D721Med (cell line): ENCODE measurements at regions not wholly inside any gene's neighbourhood (a gene's known extent, or its start where the extent isn't known, plus 50 kb on each side); places are given as distances from the start of the nearest gene placed in this dataset.

Experiments
- DNase-seq: peaks from one replicate; pipeline ENCODE4 v3.0.0; 2011; ENCODE audit warnings: low spot score; ENCODE audit not compliant: insufficient read length
- FAIRE-seq: peaks from 2 replicates; lab custom pipeline; 2011; peaks lifted over from hg19 to GRCh38; lab: Jason Lieb, UNC
- TF ChIP-seq, protein P1 (sequence below): IDR thresholded peaks from 2 replicates; pipeline ENCODE4 v1.5.1; 2012; ENCODE audit warnings: mild to moderate bottlenecking, control low read depth; ENCODE audit not compliant: insufficient read depth; ENCODE audit errors: missing control alignments

DNA sequence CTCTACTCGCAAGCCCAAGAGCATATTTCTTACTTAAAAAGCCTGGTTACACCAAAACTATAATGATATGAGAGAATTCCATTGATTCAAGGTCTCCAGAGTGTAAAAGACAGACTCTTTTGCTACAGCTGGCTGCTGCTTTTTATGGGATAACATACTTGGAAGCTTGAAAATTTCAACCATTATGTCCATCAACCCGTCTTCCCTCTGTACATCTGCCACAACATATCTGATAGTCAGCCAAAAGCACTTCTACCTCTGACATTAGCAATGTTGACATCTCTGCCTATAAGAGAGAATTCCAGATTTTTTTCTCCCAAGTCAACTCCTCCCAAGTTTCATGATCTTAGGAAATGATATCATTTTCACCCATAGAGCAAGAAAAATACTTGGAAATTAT, 54.4 kb upstream of the IQCM start:
- DNase-seq = no peak
- TF ChIP-seq, protein P1, sequence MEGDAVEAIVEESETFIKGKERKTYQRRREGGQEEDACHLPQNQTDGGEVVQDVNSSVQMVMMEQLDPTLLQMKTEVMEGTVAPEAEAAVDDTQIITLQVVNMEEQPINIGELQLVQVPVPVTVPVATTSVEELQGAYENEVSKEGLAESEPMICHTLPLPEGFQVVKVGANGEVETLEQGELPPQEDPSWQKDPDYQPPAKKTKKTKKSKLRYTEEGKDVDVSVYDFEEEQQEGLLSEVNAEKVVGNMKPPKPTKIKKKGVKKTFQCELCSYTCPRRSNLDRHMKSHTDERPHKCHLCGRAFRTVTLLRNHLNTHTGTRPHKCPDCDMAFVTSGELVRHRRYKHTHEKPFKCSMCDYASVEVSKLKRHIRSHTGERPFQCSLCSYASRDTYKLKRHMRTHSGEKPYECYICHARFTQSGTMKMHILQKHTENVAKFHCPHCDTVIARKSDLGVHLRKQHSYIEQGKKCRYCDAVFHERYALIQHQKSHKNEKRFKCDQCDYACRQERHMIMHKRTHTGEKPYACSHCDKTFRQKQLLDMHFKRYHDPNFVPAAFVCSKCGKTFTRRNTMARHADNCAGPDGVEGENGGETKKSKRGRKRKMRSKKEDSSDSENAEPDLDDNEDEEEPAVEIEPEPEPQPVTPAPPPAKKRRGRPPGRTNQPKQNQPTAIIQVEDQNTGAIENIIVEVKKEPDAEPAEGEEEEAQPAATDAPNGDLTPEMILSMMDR = no peak
- no peak for FAIRE-seq

DNA sequence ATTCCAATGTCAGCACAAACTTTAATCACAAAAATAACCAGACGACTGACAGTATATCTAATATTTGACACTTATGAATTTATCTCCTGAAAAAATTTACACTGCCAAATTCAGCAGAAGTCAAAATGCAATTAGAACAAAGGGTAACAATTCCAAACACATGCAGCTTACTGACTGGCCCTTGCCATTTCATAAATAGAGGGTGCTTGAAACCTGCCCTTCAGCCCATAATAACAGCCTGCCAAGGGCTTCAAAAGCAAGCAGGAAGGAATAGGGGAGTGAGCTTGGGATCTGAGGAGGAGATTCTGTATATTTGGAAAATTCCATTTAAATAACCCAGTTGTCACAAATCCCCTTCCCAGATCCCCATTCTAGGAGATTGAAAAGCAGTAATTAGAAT, 66.1 kb upstream of the IQCM start:
- TF ChIP-seq, protein P1 = no peak
- FAIRE-seq (no peak), DNase-seq (no peak)

DNA sequence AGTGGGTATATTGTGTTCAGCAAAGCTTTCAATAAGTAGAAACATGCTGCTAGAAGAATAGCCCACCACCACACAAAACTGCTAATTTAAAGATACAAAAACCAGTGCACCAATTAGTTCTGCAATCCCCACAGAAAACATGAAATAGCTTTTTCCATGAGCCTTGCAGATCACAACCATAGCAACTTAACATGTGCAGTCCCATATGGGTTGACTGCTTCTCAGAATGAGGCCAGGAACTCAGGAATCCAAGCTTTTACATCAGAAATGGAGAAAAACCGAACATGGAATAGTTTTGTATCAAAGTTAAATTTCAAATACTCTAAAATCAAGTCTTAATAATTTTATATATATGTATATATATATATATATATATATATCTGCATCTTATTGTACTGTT, 66.6 kb upstream of the IQCM start:
- TF ChIP-seq, protein P1 = no peak
- DNase-seq (no peak), FAIRE-seq (no peak)

DNA sequence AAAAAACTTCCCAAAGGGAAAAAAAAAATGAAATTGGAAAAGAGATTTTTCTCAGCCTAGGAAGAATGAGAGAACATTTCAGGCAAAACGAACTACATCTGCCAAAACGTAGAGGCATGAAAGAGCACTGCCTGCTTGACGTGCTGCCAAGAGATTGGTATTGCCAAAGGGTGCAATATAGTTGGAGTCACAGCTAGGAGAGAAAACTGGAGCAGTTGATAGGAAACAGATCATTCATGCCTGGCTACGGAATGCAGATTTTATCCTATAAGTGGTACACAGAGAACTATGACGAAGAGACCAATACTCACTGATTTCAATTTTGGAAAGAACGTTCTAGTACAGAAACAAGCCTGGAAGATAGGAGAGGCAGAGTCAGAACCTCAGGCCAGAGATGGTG, 68.4 kb upstream of the IQCM start:
- FAIRE-seq (no peak), DNase-seq (no peak)
- TF ChIP-seq, protein P1 = no peak

DNA sequence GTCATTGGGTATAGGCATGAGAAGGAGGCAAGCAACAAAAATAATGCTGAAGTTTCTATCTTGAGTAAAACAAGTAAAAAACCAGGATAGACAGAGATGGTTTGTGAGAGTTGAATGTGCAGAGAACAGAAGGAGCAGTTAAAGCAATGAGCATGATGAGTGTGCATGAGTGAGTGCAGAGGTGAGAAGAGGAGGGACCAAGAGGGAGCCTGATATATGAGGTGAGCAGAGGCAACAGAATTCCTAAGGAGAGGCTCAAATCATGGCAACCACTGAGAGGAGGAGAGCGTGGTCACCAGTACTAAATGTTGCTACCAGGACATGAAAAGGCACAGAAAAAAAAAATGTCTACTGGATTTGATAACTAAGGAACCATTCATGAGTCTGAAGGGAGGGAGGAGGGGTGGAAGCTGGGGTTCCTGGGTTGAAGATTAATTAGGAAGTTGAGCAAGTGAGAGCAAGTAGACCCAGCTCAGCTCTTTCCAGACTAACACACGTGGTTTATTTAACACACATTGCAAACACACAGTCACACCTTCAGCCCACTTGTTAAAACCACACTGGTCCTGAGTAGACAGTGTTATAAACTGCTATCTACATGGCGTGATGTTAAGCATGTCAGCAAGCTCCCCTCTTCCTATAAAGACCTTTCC, 69.0 kb upstream of the IQCM start:
- TF ChIP-seq, protein P1 = no peak
- no peak for FAIRE-seq
- no peak for DNase-seq

DNA sequence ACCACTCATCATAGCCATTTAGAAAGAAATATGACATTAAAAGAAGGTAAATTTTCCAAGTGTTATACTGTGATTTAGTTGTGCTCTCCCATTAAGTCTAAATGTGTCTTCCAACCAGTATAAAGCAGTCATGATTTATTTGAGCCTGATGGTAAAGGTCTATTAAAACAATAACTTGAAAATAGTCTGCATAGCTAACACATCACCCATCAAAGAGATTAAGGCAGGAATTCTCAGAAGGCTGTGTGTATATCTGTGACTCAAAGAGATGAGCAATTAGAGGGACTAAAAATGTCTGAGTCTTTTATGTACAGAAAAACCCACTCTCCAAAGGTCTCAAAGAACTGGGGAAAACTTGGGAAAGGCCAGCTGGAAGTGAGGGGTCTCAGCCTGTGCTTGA, 70.3 kb upstream of the IQCM start:
- FAIRE-seq = no peak
- DNase-seq = no peak
- TF ChIP-seq, protein P1 = no peak

DNA sequence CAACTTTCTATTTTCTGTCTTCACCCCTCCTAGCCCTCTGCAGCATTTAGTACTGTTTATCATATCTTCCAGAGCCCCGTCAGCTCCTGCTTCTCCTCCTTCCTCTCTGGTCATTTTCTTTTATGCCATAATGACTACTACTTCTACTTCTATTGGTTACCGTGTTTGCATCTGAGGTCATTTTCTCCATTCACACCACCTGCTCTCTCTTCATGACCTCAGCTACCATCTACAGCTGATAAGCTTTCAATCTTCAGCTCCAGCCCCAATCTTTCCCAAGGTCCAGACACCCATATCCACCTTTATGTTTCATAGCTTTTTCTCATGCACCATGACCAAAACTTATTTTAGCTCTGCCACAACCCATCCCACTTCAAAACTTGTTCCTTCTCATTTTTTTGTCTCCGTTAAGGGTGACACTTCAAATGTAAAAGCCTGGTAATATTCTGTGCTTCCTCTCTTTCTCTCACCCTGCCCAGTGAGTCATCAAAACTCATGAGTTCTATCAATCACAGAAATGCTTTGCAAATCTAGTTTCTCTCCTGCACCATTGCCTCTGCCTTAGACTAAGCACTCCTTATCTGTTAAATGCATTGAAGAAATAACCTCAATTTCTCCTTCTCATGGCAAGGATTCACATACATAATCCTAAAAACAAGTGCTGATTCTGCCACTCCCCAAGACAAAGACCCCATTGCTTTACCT, 71.3 kb upstream of the IQCM start:
- TF ChIP-seq, protein P1 = no peak
- DNase-seq (no peak), FAIRE-seq (no peak)
